ENCODE measurements at regions not wholly inside any gene's neighbourhood (a gene's known extent, or its start where the extent isn't known, plus 50 kb on each side); places are given as distances from the start of the nearest gene placed in this dataset.

- no peak for TF ChIP-seq EP300 (IDR thresholded peaks at IDR 0.05; ENCODE audit: borderline replicate concordance)
Observed at GRCh38 chr10:33674491-33674890, 340.0 kb upstream of the NRP1 start.

GRCh38 chr10:33673839-33674415 is 339.5 kb upstream of the NRP1 start:
- TF ChIP-seq, protein P1, sequence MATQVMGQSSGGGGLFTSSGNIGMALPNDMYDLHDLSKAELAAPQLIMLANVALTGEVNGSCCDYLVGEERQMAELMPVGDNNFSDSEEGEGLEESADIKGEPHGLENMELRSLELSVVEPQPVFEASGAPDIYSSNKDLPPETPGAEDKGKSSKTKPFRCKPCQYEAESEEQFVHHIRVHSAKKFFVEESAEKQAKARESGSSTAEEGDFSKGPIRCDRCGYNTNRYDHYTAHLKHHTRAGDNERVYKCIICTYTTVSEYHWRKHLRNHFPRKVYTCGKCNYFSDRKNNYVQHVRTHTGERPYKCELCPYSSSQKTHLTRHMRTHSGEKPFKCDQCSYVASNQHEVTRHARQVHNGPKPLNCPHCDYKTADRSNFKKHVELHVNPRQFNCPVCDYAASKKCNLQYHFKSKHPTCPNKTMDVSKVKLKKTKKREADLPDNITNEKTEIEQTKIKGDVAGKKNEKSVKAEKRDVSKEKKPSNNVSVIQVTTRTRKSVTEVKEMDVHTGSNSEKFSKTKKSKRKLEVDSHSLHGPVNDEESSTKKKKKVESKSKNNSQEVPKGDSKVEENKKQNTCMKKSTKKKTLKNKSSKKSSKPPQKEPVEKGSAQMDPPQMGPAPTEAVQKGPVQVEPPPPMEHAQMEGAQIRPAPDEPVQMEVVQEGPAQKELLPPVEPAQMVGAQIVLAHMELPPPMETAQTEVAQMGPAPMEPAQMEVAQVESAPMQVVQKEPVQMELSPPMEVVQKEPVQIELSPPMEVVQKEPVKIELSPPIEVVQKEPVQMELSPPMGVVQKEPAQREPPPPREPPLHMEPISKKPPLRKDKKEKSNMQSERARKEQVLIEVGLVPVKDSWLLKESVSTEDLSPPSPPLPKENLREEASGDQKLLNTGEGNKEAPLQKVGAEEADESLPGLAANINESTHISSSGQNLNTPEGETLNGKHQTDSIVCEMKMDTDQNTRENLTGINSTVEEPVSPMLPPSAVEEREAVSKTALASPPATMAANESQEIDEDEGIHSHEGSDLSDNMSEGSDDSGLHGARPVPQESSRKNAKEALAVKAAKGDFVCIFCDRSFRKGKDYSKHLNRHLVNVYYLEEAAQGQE (IDR thresholded peaks at IDR 0.05; ENCODE audit: low read depth): no peak
- TF ChIP-seq CEBPB (IDR thresholded peaks at IDR 0.05) (no peak), RAD21 (IDR thresholded peaks at IDR 0.05; ENCODE audit: low read depth) (no peak), FOXM1 (IDR thresholded peaks at IDR 0.05; ENCODE audit: borderline replicate concordance, low read depth) (no peak), EGR1 (IDR thresholded peaks at IDR 0.05) (no peak), ZBTB7A (IDR thresholded peaks at IDR 0.05; ENCODE audit: low read depth) (no peak), TAF1 (IDR thresholded peaks at IDR 0.05; ENCODE audit: low read depth) (no peak), TCF12 (IDR thresholded peaks at IDR 0.05; ENCODE audit: low read depth) (no peak), MAX (IDR thresholded peaks at IDR 0.05) (no peak)

GRCh38 chr10:33669904-33670303 is 335.4 kb upstream of the NRP1 start:
- TF ChIP-seq, protein P1 (IDR thresholded peaks at IDR 0.05; ENCODE audit: low read depth): no peak
- no peak for TF ChIP-seq TEAD4 (IDR thresholded peaks at IDR 0.05)

- TF ChIP-seq FOXM1 (IDR thresholded peaks at IDR 0.05; ENCODE audit: borderline replicate concordance, low read depth) (no peak), CREB1 (IDR thresholded peaks at IDR 0.05; ENCODE audit: low read depth) (no peak), ZBTB7A (IDR thresholded peaks at IDR 0.05; ENCODE audit: low read depth) (no peak), RAD21 (IDR thresholded peaks at IDR 0.05; ENCODE audit: low read depth) (no peak), YY1 (IDR thresholded peaks at IDR 0.05; ENCODE audit: low read depth) (no peak), MAX (IDR thresholded peaks at IDR 0.05) (no peak), TAF1 (IDR thresholded peaks at IDR 0.05; ENCODE audit: low read depth) (no peak), EGR1 (IDR thresholded peaks at IDR 0.05) (no peak)
- TF ChIP-seq, protein P2, sequence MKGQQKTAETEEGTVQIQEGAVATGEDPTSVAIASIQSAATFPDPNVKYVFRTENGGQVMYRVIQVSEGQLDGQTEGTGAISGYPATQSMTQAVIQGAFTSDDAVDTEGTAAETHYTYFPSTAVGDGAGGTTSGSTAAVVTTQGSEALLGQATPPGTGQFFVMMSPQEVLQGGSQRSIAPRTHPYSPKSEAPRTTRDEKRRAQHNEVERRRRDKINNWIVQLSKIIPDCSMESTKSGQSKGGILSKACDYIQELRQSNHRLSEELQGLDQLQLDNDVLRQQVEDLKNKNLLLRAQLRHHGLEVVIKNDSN (IDR thresholded peaks at IDR 0.05): no peak
Observed at GRCh38 chr10:33666686-33667480, 332.4 kb upstream of the NRP1 start.

- TF ChIP-seq NFIC (IDR thresholded peaks at IDR 0.05): no peak
- TF ChIP-seq YY1 (IDR thresholded peaks at IDR 0.05; ENCODE audit: low read depth): no peak
- no peak for TF ChIP-seq TAF1 (IDR thresholded peaks at IDR 0.05; ENCODE audit: low read depth)
- TF ChIP-seq ZBTB7A (IDR thresholded peaks at IDR 0.05; ENCODE audit: low read depth): no peak
- TF ChIP-seq, protein P1 (IDR thresholded peaks at IDR 0.05; ENCODE audit: low read depth): no peak
- TF ChIP-seq EP300 (IDR thresholded peaks at IDR 0.05; ENCODE audit: borderline replicate concordance): no peak
- no peak for TF ChIP-seq FOXM1 (IDR thresholded peaks at IDR 0.05; ENCODE audit: borderline replicate concordance, low read depth)
- TF ChIP-seq EGR1 (IDR thresholded peaks at IDR 0.05): no peak
- TF ChIP-seq CREB1 (IDR thresholded peaks at IDR 0.05; ENCODE audit: low read depth): no peak
Observed at GRCh38 chr10:33665501-33665900, 331.0 kb upstream of the NRP1 start.
